ENCODE measurements at regions not wholly inside any gene's neighbourhood (a gene's known extent, or its start where the extent isn't known, plus 50 kb on each side); places are given as distances from the start of the nearest gene placed in this dataset.

- DNase-seq (ENCODE audit: low read depth), result no peak
Observed at GRCh38 chr16:51035110-51035498, 116.0 kb downstream of the SALL1 start.

- DNase-seq (ENCODE audit: low read depth), result no peak
Observed at GRCh38 chr16:51034481-51035109, 116.5 kb downstream of the SALL1 start.

GRCh38 chr16:51031598-51031997, 119.5 kb downstream of the SALL1 start:
- no peak for DNase-seq (ENCODE audit: low read depth)

- no peak for DNase-seq (ENCODE audit: low read depth)
Observed at GRCh38 chr16:51030516-51030915, 120.6 kb downstream of the SALL1 start.

DNA sequence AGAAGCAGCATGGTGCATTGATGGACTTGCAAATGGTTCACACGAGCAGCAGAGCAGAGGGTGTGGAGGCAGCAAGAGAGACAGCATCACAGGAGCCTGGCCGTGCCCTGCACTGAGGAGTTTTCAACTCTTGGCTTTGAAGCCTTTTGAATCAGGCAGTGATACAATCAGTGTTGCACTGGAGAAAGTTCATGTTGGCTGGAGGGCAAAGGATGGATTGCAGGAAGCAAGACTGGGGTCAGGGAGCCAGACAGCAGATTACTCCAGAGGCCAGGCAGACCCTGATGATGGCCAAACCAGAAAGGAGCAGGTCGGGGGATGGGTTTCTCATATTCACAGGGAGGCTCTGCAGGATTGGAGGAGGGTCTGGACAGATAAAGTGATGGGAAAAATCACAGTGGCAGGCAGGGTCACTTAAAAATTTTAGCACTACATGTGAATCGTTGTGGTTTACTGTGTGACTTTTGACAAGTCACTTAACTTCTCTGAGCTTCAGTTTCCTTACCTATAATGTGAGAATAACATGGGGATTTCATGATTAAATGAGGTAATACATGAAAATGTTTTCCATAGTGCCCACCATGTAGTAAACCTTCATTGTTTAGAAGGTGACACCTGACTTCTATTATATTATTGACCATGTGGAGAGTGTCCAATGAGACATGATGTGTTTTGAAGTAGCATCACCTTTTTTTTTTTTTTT, 125.3 kb downstream of the SALL1 start:
- DNase-seq (ENCODE audit: low read depth), result no peak

DNA sequence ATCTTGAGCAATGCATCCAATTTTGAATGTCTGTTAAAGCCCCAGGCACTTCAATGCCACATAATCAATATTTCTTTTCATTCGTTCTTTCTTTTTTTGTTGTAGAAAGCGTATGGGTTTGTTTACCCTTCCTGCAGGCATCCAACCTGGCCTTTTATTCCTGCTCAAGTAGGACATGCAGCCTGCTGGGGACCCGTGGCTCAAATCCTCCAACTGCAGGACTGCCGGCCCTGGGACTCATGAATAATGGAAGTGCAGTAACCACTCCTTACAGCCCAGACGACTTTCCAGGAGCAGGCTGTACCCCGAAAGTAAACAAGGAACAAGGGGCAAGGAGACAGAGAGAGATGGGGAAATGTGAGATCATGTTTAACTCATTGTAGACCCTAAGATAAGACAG, 126.4 kb downstream of the SALL1 start:
- DNase-seq (ENCODE audit: low read depth), result no peak

DNA sequence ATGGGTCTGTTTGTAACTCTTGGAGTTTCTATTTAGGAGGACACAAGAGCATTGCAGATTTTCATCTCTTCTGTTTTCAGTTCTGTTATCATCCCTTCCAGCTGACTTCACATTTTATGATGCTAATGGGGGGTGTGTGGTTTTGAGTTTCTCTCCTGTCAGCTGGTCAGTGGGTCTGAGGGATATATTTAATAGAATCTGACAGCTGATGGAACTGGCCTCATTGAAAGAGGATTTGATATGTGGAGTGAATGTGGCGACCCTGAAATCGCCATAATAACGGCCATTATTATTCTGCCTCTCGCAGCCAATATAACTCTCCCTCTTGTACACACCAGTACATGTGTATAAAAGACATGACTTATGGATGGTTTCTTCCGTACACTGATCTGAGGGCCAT, 128.1 kb downstream of the SALL1 start:
- DNase-seq (ENCODE audit: low read depth), result no peak

GRCh38 chr16:51019617-51020016, 131.5 kb downstream of the SALL1 start:
- no peak for DNase-seq (ENCODE audit: low read depth)

DNA sequence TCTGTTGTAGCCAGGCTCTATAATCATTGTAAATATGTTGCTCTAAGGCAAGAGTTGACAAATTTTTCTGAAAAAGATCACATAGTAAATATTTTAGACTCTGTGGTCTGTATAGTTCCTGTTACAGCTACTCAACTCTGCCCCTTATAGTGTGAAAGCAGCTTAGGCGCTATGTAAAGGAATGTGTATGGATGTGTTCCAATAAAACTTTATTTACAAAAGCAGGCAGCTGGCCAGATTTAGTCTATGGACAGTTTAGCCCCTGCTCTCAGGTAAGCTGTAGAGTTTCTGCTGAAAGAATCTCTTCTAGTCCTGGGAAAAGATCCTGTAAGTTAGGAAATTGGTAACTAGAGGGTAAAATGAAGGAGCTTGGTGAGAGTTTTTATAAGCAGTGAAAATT, 133.1 kb downstream of the SALL1 start:
- no peak for DNase-seq (ENCODE audit: low read depth)

- no peak for DNase-seq (ENCODE audit: low read depth)
Observed at GRCh38 chr16:51012396-51012795, 138.7 kb downstream of the SALL1 start.

- no peak for DNase-seq (ENCODE audit: low read depth)
Observed at GRCh38 chr16:51010817-51011216, 140.3 kb downstream of the SALL1 start.

DNA sequence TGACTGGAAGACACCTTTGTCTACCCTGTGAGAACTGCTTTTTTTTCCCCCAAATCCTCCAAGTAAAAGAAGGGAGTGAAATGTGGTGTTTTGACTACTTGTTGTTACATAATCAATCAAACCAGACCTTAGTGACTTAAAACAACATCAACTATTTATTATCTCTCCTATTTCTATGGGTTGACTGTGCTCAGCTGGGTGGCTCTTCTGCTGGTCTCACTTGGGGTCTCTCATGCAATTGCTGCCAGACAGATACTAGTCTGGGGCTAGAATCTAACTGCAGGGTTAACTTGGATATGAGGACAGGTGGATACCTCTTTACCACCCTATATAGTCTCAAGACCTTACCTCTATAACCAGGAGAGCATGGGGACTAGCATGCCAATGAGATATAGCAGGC, 141.3 kb downstream of the SALL1 start:
- DNase-seq (ENCODE audit: low read depth), result no peak

DNA sequence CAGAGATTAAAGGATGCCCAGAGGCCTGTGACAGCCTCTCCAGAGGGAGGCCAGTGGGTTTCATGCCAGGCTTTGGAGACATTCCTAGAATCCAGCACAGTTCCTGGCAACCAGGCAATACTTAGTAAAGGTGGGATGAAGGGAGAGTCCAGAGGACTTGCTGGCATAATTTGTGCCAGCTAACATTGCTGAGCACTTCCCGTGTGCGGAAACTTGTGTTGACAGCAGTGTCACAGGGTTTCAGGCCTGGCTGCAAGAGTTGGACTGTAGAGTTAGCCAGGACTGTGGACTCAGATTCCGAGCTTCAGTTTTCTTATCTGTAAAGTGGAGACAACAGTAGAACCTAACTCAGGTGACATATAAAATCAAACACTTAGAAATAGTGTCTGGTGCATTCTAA, 141.7 kb downstream of the SALL1 start:
- DNase-seq (ENCODE audit: low read depth), result no peak

DNA sequence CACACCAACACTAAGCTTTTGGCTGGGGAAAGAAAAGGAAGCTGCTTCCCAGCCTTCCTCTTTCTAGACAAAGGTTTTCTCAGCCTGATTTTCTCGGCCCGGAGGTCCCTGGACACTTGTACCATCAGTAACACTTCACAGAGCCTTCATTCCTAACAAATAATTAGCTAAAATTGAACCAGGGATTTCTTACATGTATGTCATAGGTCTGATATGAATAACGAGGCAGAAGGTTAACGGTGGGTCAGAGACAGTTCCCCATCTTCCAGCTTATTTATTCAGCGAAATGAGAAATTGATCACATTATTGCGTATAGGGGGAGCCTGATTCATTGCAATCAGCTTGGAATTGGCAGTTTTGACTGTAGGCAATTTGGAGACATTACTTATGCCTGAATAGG, 142.5 kb downstream of the SALL1 start:
- DNase-seq (ENCODE audit: low read depth), result no peak

DNA sequence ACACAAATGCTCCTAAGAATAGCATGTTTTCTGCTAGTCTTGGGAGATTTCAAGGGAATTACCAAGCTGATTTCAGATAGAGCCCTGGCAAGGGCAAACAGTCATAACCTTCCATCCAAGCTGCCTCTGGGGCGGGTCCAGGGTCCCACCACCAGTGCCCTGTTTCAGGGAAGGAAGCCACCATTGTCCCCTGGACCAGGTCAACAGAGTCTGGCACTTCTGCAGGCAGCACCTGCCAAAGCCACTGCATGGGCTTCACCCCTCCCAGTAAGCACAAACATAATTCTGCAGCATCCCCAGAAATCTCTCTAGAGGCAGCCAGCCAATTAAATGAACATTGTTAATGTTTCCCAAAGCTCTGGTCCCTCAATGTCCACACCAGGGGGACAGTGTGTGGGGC, 143.0 kb downstream of the SALL1 start:
- DNase-seq (ENCODE audit: low read depth), result no peak

- no peak for DNase-seq (ENCODE audit: low read depth)
Observed at GRCh38 chr16:51003850-51004566, 147.1 kb downstream of the SALL1 start.

GRCh38 chr16:51002881-51003490, 148.1 kb downstream of the SALL1 start:
- DNase-seq (ENCODE audit: low read depth), result no peak

DNA sequence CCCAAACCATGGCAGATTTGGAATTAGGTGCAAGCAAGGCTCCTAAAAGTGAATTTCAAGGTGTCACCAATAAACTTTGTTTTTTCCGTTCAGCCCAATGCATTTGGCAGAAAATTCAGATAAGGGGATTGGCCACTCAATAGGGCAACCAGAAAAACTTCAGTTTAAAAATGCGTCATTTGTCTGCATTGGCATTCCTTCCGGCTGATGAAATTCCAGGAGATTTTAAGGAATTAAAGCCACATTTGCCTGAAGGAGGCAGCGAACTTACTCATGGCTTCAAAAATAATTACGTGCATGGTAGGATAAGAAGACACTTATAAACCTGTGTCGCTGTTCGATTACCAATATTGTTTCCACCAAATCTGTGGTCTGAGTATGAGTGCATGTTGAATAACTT, 151.9 kb downstream of the SALL1 start:
- no peak for DNase-seq (ENCODE audit: low read depth)

GRCh38 chr16:50998411-50998810, 152.7 kb downstream of the SALL1 start:
- no peak for DNase-seq (ENCODE audit: low read depth)

GRCh38 chr16:50997679-50998078, 153.4 kb downstream of the SALL1 start:
- no peak for DNase-seq (ENCODE audit: low read depth)

DNA sequence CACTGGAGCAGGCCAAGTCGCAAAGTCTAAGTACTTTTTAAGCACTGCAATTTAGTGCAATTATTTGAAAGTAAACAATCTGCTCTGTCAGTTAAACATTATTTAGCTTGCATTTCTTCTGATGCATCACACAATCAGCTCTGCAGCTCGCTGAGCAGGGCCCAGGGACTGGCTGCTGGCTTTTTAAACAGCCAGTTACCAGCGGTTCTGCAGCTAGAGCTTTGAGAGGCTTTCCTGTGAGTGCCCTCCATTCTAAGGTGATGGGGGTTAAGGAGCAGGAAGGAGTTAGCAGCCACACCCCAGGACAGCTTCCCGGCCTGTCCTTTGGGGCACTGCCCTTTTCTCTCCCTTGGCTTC, 154.3 kb downstream of the SALL1 start:
- DNase-seq (ENCODE audit: low read depth), result no peak

DNA sequence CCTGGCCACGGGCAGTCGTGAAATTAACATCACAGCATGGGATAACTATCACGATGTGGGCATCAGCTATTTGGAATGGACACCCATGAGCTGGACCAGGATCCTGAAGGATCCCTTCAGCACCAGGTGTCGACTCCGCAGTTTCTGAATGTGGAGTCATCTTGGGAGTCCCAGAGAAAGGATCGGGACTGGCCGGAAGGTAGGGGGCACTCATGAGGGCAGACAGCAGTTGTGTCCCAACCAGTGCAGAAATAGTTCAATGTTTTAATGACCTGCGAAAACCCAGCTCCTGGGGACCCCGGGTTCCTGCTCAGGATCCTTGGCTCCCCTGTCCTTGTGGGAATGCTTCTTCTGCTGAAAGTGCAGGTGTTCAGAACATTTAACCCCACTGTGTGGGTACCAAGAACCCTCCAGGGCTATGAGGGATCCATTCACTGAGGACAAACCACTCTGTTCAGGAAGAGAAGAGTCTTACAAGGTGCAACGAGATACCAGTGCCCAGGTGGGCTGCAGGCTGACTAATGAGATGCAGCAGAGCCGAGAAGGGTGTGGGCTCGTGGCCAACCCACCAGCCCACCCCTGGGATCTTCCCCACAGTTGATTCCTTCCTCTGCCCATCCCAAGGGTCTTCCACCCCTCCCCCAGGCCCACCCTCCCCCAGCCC, 154.8 kb downstream of the SALL1 start:
- DNase-seq (ENCODE audit: low read depth), result no peak

- DNase-seq (ENCODE audit: low read depth), result no peak
Observed at GRCh38 chr16:50994995-50995394, 156.1 kb downstream of the SALL1 start.
